Stomach (tissue), 8 donors: ENCODE measurements at regions not wholly inside any gene's neighbourhood (a gene's known extent, or its start where the extent isn't known, plus 50 kb on each side); places are given as distances from the start of the nearest gene placed in this dataset.
"Not testable (repeated sequence)": the region's sequence is repeated elsewhere in the genome, so short reads cannot be mapped to it uniquely, and the experiment has no call there.

Experiments
- DNase-seq, 2 donors: peaks; one replicate each; pipeline versions ENCODE4 v3.0.0 to v3.0.0-alpha.2; 2013 to 2019
- H3K27ac ChIP-seq, 5 donors: fragments of 200-600 bp in 4 of 5; sonication (generic) in 4 of 5; one replicate each; pipeline ENCODE4 v1.5.1; 2013 to 2019; ENCODE audit warnings: mild to moderate bottlenecking in 1 of 5, moderate library complexity in 1 of 5
- H3K27me3 ChIP-seq, 3 donors: fragments of 200-600 bp; sonication (generic); one replicate each; pipeline ENCODE4 v1.5.1; 2017 to 2019; ENCODE audit warnings: mixed run types in 1 of 3
- H3K36me3 ChIP-seq, 4 donors: fragments of 200-600 bp; sonication (generic); 1 replicate in 3 of 4; 2 replicates in 1 of 4; pipeline ENCODE4 v1.5.1; 2016 to 2019
- H3K4me1 ChIP-seq, 4 donors: fragments of 200-600 bp; sonication (generic); one replicate each; pipeline ENCODE4 v1.5.1; 2016 to 2019
- H3K4me3 ChIP-seq, 4 donors: fragments of 200-600 bp; sonication (generic) in 3 of 4; one replicate each; pipeline ENCODE4 v1.5.1; 2016 to 2019; ENCODE audit warnings: mild to moderate bottlenecking in 1 of 4
- H3K9me3 ChIP-seq, 4 donors: fragments of 200-600 bp; sonication (generic); one replicate each; pipeline ENCODE4 v1.5.1; 2016 to 2019
- CTCF ChIP-seq, 7 experiments: fragments of 450-650 bp in 4 of 7; fragments of 200-600 bp in 3 of 7; sonication (generic) in 3 of 7; IDR thresholded peaks; one replicate each; pipeline ENCODE4 v1.5.1; 2016 to 2019; ENCODE audit warnings: antibody characterized with exemption in 7 of 7, control low read depth in 2 of 7, mild to moderate bottlenecking in 1 of 7
- EP300 ChIP-seq: sonication (generic); formaldehyde crosslinking; IDR thresholded peaks from one replicate; pipeline ENCODE4 v1.6.1; 2017; ENCODE audit warnings: antibody characterized with exemption
- POLR2A ChIP-seq, 4 donors: fragments of 450-650 bp; IDR thresholded peaks; one replicate each; pipeline ENCODE4 v1.6.1; 2016; ENCODE audit warnings: antibody characterized with exemption in 4 of 4, control low read depth in 2 of 4, mild to moderate bottlenecking in 1 of 4, moderate library complexity in 1 of 4
- POLR2AphosphoS5 ChIP-seq, 3 donors: sonication (generic); formaldehyde crosslinking; IDR thresholded peaks; one replicate each; pipeline ENCODE4 v1.6.1; 2016; ENCODE audit warnings: antibody characterized with exemption in 3 of 3
- WGBS, 5 donors: extraction: QIAGEN DNeasy Blood & Tissue Kit in 3 of 5; methylation state at CpG; one replicate each; pipeline versions ENCODE4 v1.1.5 to v1.1.7; 2013 to 2018; 5-methylcytosine and 5-hydroxymethylcytosine counted together
- intact Hi-C: fragments of 100-400 bp; cut with DNase I; formaldehyde crosslinking; loops from one replicate; pipeline ENCODE4 v1.15.1; 2023; ENCODE audit warnings: low total_unique reads
- donor health status: healthy with polysubstance abuse.
- donor health status: Bipolar disorder and iron deficiency.
- donor health status: healthy.

GRCh38 chr7:125927556-125927955 is 997.9 kb upstream of the POT1 start:
- intact Hi-C loops, result no loop called here
- H3K27me3 ChIP-seq, result no peaks in the 10 kb centered on the region
- H3K27ac ChIP-seq, result no peak overlapping the region
- H3K4me1 ChIP-seq, result no peaks in the 10 kb centered on the region
- no peak overlapping the region for H3K4me3 ChIP-seq
- H3K9me3 ChIP-seq, result no peaks in the 10 kb centered on the region
- 26 to 43% (median 36%) methylated on average over 4 of the region's 4 CpGs for WGBS, 5 donors
- TF ChIP-seq CTCF (IDR thresholded peaks at IDR 0.05) (no peak), EP300 (no peak), POLR2AphosphoS5 (IDR thresholded peaks at IDR 0.05) (no peak), POLR2A (IDR thresholded peaks at IDR 0.05) (no peak)
- DNase-seq, result no peak
- H3K36me3 ChIP-seq, result no peaks in the 10 kb centered on the region

GRCh38 chr7:125926621-125927020 is 997.0 kb upstream of the POT1 start:
- no peak for TF ChIP-seq EP300
- TF ChIP-seq CTCF (IDR thresholded peaks at IDR 0.05), result no peak
- TF ChIP-seq POLR2AphosphoS5 (IDR thresholded peaks at IDR 0.05), result no peak
- TF ChIP-seq POLR2A (IDR thresholded peaks at IDR 0.05), result no peak
- Histone ChIP-seq H3K27me3 (no peaks in the 10 kb centered on the region), H3K4me1 (no peaks in the 10 kb centered on the region), H3K27ac (no peak overlapping the region), H3K9me3 (no peaks in the 10 kb centered on the region), H3K36me3 (no peaks in the 10 kb centered on the region), H3K4me3 (no peak overlapping the region)
- intact Hi-C loops, result no loop called here
- no peak for DNase-seq
- 20 to 60% (median 47%) methylated on average over 1 of the region's 1 CpG for WGBS, 5 donors

- intact Hi-C loops, result no loop called here
- WGBS, 5 donors, result 23 to 48% (median 45%) methylated on average over 2 of the region's 2 CpGs
These were observed 994.4 kb upstream of the POT1 start for GRCh38 chr7:125924037-125924436.

GRCh38 chr7:125915381-125915948 is 985.8 kb upstream of the POT1 start:
- H3K9me3 ChIP-seq, H3K27me3 ChIP-seq, DNase-seq, H3K4me3 ChIP-seq, intact Hi-C loops, H3K4me1 ChIP-seq, H3K36me3 ChIP-seq, H3K27ac ChIP-seq: not testable (repeated sequence)
- 45 to 60% (median 52%) methylated on average over 3 to 4 of the region's 4 CpGs for WGBS, 5 donors

More at GRCh38 chr7:125924037-125924436, 994.4 kb upstream of the POT1 start:
- H3K4me1 ChIP-seq, result no peaks in the 10 kb centered on the region
- H3K36me3 ChIP-seq, result no peaks in the 10 kb centered on the region
- no peak for DNase-seq
- no peak overlapping the region for H3K4me3 ChIP-seq
- H3K27me3 ChIP-seq, result no peaks in the 10 kb centered on the region
- TF ChIP-seq EP300, result no peak
- no peak for TF ChIP-seq POLR2A (IDR thresholded peaks at IDR 0.05)
- TF ChIP-seq CTCF (IDR thresholded peaks at IDR 0.05), result no peak
- H3K9me3 ChIP-seq, result no peaks in the 10 kb centered on the region
- no peak overlapping the region for H3K27ac ChIP-seq

- no peak overlapping the region for H3K27ac ChIP-seq
- intact Hi-C loops, result no loop called here
- TF ChIP-seq CTCF (IDR thresholded peaks at IDR 0.05) (no peak), POLR2A (IDR thresholded peaks at IDR 0.05) (no peak), POLR2AphosphoS5 (IDR thresholded peaks at IDR 0.05) (no peak), EP300 (no peak)
These were observed 979.1 kb upstream of the POT1 start for GRCh38 chr7:125908711-125909110.

More at GRCh38 chr7:125908711-125909110, 979.1 kb upstream of the POT1 start:
- no peaks in the 10 kb centered on the region for H3K27me3 ChIP-seq
- H3K4me1 ChIP-seq, result no peaks in the 10 kb centered on the region
- H3K36me3 ChIP-seq, result no peaks in the 10 kb centered on the region
- no peak overlapping the region for H3K4me3 ChIP-seq
- no peak for DNase-seq
- H3K9me3 ChIP-seq, result no peaks in the 10 kb centered on the region
- 79 to 87% (median 84%) methylated on average over 2 of the region's 2 CpGs for WGBS, 5 donors
